Uterus (tissue), 2 donors: ENCODE measurements at regions not wholly inside any gene's neighbourhood (a gene's known extent, or its start where the extent isn't known, plus 50 kb on each side); places are given as distances from the start of the nearest gene placed in this dataset.

ENCODE experiments used
- CTCF ChIP-seq, 4 experiments: fragments of 200-600 bp in 2 of 4; fragments of 450-650 bp in 2 of 4; sonication (generic) in 2 of 4; IDR thresholded peaks; one replicate each; pipeline ENCODE4 v1.5.1; 2016 to 2019; ENCODE audit warnings: antibody characterized with exemption in 4 of 4, mild to moderate bottlenecking in 2 of 4, moderate library complexity in 1 of 4
- POLR2A ChIP-seq, 2 donors: fragments of 450-650 bp; IDR thresholded peaks; one replicate each; pipeline ENCODE4 v1.6.1; 2016; ENCODE audit warnings: antibody characterized with exemption in 2 of 2, mild to moderate bottlenecking in 1 of 2, moderate library complexity in 1 of 2

DNA sequence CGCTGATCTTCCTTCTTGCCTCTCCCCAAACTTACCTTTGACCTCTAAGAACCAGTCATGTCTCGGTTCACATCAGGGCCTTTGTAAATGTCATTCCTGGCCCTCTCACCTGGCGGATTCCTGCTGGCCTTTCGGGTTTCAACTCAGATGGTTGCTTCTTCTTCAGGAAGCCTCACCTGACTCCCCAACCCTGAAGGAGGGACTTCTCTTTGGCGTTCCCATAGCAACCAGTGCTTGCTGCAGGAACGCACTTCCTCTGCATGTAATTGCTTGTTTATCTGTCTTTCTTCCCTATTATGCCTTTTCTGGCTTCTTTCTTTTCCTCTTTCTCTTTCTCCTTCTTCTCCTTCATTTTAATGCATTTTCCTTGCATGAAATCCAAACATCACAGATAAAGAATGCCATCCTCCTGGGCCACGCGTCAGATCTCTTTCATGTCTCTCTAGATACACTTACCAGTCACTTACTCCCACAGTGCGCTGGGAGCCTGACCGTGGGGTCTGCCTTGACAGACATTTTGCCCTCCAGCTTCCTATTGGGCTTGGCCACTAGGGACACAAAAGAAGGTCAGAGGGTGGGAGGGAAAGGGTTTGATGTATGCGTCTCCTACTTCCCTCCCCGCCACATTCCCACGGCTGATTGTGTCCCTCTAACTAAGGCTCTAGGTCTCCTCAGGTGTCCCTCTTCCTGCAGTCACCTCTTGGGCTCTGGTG is 295.7 kb upstream of the TSHZ2 start:
- TF ChIP-seq POLR2A (IDR thresholded peaks at IDR 0.05) (no peak), CTCF (IDR thresholded peaks at IDR 0.05) (no peak)
